ENCODE measurements at regions not wholly inside any gene's neighbourhood (a gene's known extent, or its start where the extent isn't known, plus 50 kb on each side); places are given as distances from the start of the nearest gene placed in this dataset.

DNA sequence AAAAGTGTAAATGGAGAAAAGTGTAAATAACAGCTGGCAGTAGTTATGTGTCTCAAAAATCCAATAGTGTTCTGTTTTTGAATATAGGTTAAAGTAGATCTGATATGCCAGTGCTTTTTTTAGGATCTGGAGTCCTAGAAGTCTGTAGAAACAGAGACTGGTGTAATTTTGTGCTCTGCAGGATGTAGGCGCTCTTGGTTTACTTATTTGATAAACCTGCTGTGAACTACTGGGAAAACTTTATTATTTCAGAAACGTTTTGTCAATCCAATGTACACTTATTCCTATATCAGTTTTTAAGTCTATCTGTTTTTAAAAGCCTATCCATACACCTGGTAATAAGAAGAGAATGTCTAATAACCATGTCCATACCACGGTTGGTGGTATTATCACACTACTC lies 530.8 kb upstream of the ZNF804A start:
- TF ChIP-seq CTCF (IDR thresholded peaks at IDR 0.05; ENCODE audit: poor library complexity, severe bottlenecking) (no peak), EP300 (conservative IDR thresholded peaks at IDR 0.05; ENCODE audit: poor library complexity, severe bottlenecking) (no peak), EZH2 (IDR thresholded peaks at IDR 0.05; ENCODE audit: borderline replicate concordance, insufficient read depth, low read length, poor library complexity, severe bottlenecking) (no peak), SMC3 (conservative IDR thresholded peaks at IDR 0.05; ENCODE audit: poor library complexity) (no peak), POLR2AphosphoS5 (IDR thresholded peaks at IDR 0.05) (no peak), RAD21 (conservative IDR thresholded peaks at IDR 0.05) (no peak), REST (IDR thresholded peaks at IDR 0.05; ENCODE audit: borderline replicate concordance) (no peak), TAF1 (IDR thresholded peaks at IDR 0.05; ENCODE audit: low read depth) (no peak), MXI1 (conservative IDR thresholded peaks at IDR 0.05; ENCODE audit: poor library complexity, severe bottlenecking) (no peak)
